Peyer's patch (tissue), 4 donors: ENCODE measurements at regions not wholly inside any gene's neighbourhood (a gene's known extent, or its start where the extent isn't known, plus 50 kb on each side); places are given as distances from the start of the nearest gene placed in this dataset.

Experiments used
- CTCF ChIP-seq, 6 experiments: fragments of 450-650 bp in 4 of 6; fragments of 200-600 bp in 2 of 6; sonication (generic) in 1 of 6; IDR thresholded peaks; one replicate each; pipeline ENCODE4 v1.5.1; 2017 to 2019; ENCODE audit warnings: antibody characterized with exemption in 6 of 6, mild to moderate bottlenecking in 3 of 6, moderate library complexity in 1 of 6
- POLR2A ChIP-seq, 2 donors: fragments of 450-650 bp; IDR thresholded peaks; one replicate each; pipeline ENCODE4 v1.5.1; 2017; ENCODE audit warnings: antibody characterized with exemption in 2 of 2, mild to moderate bottlenecking in 2 of 2, moderate library complexity in 2 of 2

GRCh38 chr15:77737238-77738037 is 104.7 kb upstream of the LINGO1 start:
- TF ChIP-seq CTCF (IDR thresholded peaks at IDR 0.05) (no peak), POLR2A (IDR thresholded peaks at IDR 0.05) (no peak)
